DOHH2 (cell line): ENCODE measurements at regions not wholly inside any gene's neighbourhood (a gene's known extent, or its start where the extent isn't known, plus 50 kb on each side); places are given as distances from the start of the nearest gene placed in this dataset.

ENCODE experiments used
- H3F3A ChIP-seq: fragments of 200-600 bp; sonication (generic), shearing (Covaris generic); 2 replicates; pipeline ENCODE4 v1.6.0; 2016; ENCODE audit warnings: antibody characterized with exemption, mild to moderate bottlenecking; ENCODE audit not compliant: control insufficient read depth, insufficient read depth
- H3K27ac ChIP-seq: fragments of 200-600 bp; sonication (generic); 2 replicates; pipeline ENCODE4 v1.5.1; 2014; ENCODE audit warnings: low read depth, mild to moderate bottlenecking, low read length, moderate library complexity
- H3K27me3 ChIP-seq: fragments of 200-600 bp; sonication (generic); 2 replicates; pipeline ENCODE4 v1.6.1; 2014; ENCODE audit warnings: mild to moderate bottlenecking, low read length, mixed read lengths; ENCODE audit not compliant: control insufficient read depth
- H3K36me3 ChIP-seq: fragments of 200-600 bp; sonication (generic); 2 replicates; pipeline ENCODE4 v1.6.1; 2014; ENCODE audit warnings: mild to moderate bottlenecking, low read length, moderate library complexity, mixed read lengths; ENCODE audit not compliant: control insufficient read depth
- H3K4me1 ChIP-seq: fragments of 200-600 bp; sonication (generic); 2 replicates; pipeline ENCODE4 v1.6.1; 2014; ENCODE audit warnings: mild to moderate bottlenecking, low read length, mixed read lengths; ENCODE audit not compliant: control insufficient read depth
- H3K4me2 ChIP-seq: fragments of 200-600 bp; sonication (generic); 2 replicates; pipeline ENCODE4 v1.6.0; 2014; ENCODE audit warnings: mild to moderate bottlenecking, low read length, moderate library complexity
- H3K4me3 ChIP-seq: fragments of 200-600 bp; sonication (generic); 2 replicates; pipeline ENCODE4 v1.5.1; 2014; ENCODE audit warnings: mild to moderate bottlenecking, low read length, mixed read lengths
- H3K79me2 ChIP-seq: fragments of 200-600 bp; sonication (generic); 2 replicates; pipeline ENCODE4 v1.6.1; 2014; ENCODE audit warnings: mild to moderate bottlenecking, low read length, mixed read lengths; ENCODE audit not compliant: control insufficient read depth
- H3K9me2 ChIP-seq: fragments of 200-600 bp; sonication (generic); replicated peaks from 2 replicates; pipeline ENCODE4 v1.6.1; 2014; ENCODE audit warnings: mild to moderate bottlenecking, low read length, mixed read lengths; ENCODE audit not compliant: control insufficient read depth
- H3K9me3 ChIP-seq: fragments of 200-600 bp; sonication (generic); 2 replicates; pipeline ENCODE4 v1.6.1; 2014; ENCODE audit warnings: antibody characterized with exemption, low read length, mixed read lengths; ENCODE audit not compliant: control insufficient read depth, insufficient read depth
- H4K20me1 ChIP-seq: fragments of 200-600 bp; sonication (generic); 2 replicates; pipeline ENCODE4 v1.6.0; 2014; ENCODE audit warnings: low read depth, mild to moderate bottlenecking, antibody characterized with exemption, low read length, moderate library complexity; ENCODE audit not compliant: control insufficient read depth, insufficient read depth
- EZH2phosphoT487 ChIP-seq: fragments of 200-600 bp; sonication (generic); IDR thresholded peaks from 2 replicates; pipeline ENCODE4 v1.6.1; 2017; ENCODE audit warnings: borderline replicate concordance, mild to moderate bottlenecking, antibody characterized with exemption, low read length, moderate library complexity, mixed read lengths
- TF ChIP-seq, protein P1 (sequence below): fragments of 200-600 bp; sonication (generic); IDR thresholded peaks from one replicate; pipeline ENCODE4 v1.5.1; 2014; ENCODE audit warnings: antibody characterized with exemption, mild to moderate bottlenecking, low read depth, low read length; ENCODE audit not compliant: poor library complexity, severe bottlenecking

DNA sequence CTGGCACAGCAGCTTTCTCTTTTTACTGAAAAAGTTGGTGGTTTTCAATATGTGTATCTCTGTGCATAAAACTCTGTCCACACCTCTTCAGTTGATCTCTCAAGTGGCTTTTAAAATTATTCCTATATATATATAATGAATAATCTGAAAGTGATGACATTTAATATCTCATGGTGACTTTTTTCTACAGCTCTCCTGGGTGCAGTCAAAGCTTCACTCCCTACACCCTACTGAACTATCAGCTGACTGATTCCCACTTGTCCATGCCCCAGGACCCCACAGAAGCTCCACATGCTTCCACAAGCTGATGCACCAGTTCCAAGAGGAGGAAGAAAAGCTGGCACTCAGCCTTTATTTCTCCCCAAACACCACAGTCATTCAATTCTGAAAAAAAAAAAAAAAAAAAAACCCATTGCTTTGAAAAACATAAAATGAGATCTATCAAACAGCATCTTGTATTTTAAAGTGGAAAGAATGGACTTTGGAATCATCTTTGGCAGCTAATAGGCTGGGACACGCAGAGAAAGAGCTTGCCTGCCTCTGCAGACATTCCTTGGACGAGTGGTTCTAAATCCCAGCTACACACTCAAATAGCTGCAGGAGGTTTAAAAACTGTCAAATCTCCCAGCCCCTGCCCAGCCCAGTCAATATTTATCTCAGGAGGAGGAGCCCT lies 75.3 kb upstream of the GDF10 start:
- no peaks in the 10 kb centered on the region for H3K9me2 ChIP-seq

GRCh38 chr10:47225219-47225927 lies 74.6 kb upstream of the GDF10 start:
- Histone ChIP-seq H3K36me3 (no peaks in the 10 kb centered on the region), H3K9me2 (no peaks in the 10 kb centered on the region), H3K27me3 (no peaks in the 10 kb centered on the region), H3F3A (no peaks in the 10 kb centered on the region), H3K4me3 (no peak overlapping the region), H3K4me1 (no peaks in the 10 kb centered on the region), H3K4me2 (no peak overlapping the region), H4K20me1 (no peaks in the 10 kb centered on the region), H3K27ac (no peak overlapping the region), H3K9me3 (no peaks in the 10 kb centered on the region), H3K79me2 (no peaks in the 10 kb centered on the region)
- TF ChIP-seq, protein P1, sequence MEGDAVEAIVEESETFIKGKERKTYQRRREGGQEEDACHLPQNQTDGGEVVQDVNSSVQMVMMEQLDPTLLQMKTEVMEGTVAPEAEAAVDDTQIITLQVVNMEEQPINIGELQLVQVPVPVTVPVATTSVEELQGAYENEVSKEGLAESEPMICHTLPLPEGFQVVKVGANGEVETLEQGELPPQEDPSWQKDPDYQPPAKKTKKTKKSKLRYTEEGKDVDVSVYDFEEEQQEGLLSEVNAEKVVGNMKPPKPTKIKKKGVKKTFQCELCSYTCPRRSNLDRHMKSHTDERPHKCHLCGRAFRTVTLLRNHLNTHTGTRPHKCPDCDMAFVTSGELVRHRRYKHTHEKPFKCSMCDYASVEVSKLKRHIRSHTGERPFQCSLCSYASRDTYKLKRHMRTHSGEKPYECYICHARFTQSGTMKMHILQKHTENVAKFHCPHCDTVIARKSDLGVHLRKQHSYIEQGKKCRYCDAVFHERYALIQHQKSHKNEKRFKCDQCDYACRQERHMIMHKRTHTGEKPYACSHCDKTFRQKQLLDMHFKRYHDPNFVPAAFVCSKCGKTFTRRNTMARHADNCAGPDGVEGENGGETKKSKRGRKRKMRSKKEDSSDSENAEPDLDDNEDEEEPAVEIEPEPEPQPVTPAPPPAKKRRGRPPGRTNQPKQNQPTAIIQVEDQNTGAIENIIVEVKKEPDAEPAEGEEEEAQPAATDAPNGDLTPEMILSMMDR: no peak

More for the DNA sequence above, 75.3 kb upstream of the GDF10 start:
- no peak for TF ChIP-seq EZH2phosphoT487
- TF ChIP-seq, protein P1: no peak
- no peak overlapping the region for H3K4me2 ChIP-seq
- no peaks in the 10 kb centered on the region for H4K20me1 ChIP-seq
- H3K9me3 ChIP-seq: no peaks in the 10 kb centered on the region
- H3K79me2 ChIP-seq: no peaks in the 10 kb centered on the region
- H3F3A ChIP-seq: no peaks in the 10 kb centered on the region
- H3K36me3 ChIP-seq: no peaks in the 10 kb centered on the region
- H3K4me3 ChIP-seq: no peak overlapping the region
- H3K27ac ChIP-seq: no peak overlapping the region
- no peaks in the 10 kb centered on the region for H3K27me3 ChIP-seq
- no peaks in the 10 kb centered on the region for H3K4me1 ChIP-seq

GRCh38 chr10:47225928-47226645 lies 73.9 kb upstream of the GDF10 start:
- no peak overlapping the region for H3K4me3 ChIP-seq
- no peaks in the 10 kb centered on the region for H3K9me3 ChIP-seq
- no peaks in the 10 kb centered on the region for H3K4me1 ChIP-seq
- H3K36me3 ChIP-seq: no peaks in the 10 kb centered on the region
- H3K9me2 ChIP-seq: no peaks in the 10 kb centered on the region
- H4K20me1 ChIP-seq: no peaks in the 10 kb centered on the region
- H3K27me3 ChIP-seq: no peaks in the 10 kb centered on the region
- TF ChIP-seq, protein P1: no peak
- TF ChIP-seq EZH2phosphoT487: no peak
- H3F3A ChIP-seq: no peaks in the 10 kb centered on the region
- H3K27ac ChIP-seq: no peak overlapping the region
- H3K79me2 ChIP-seq: no peaks in the 10 kb centered on the region
- H3K4me2 ChIP-seq: no peak overlapping the region
